Neural progenitor cell (in vitro differentiated cells): ENCODE measurements at regions not wholly inside any gene's neighbourhood (a gene's known extent, or its start where the extent isn't known, plus 50 kb on each side); places are given as distances from the start of the nearest gene placed in this dataset.

ENCODE experiments used
- DNase-seq: peaks from one replicate; pipeline ENCODE4 v3.0.0-alpha.2; 2016; ENCODE audit warnings: low spot score
- H2AFZ ChIP-seq: fragments of 200-600 bp; sonication (generic); replicated peaks from 2 replicates; pipeline ENCODE4 v1.6.1; 2016; ENCODE audit warnings: antibody characterized with exemption
- H3F3A ChIP-seq: fragments of 200-600 bp; sonication (generic); 2 replicates; pipeline ENCODE4 v1.6.1; 2016; ENCODE audit warnings: antibody characterized with exemption, low read depth
- H3K27ac ChIP-seq: fragments of 200-600 bp; sonication (generic); 2 replicates; pipeline ENCODE4 v1.5.1; 2016; ENCODE audit warnings: mild to moderate bottlenecking
- H3K27me3 ChIP-seq: fragments of 200-600 bp; sonication (generic); 2 replicates; pipeline ENCODE4 v1.6.1; 2016; ENCODE audit warnings: mild to moderate bottlenecking, moderate library complexity
- H3K36me3 ChIP-seq: fragments of 200-600 bp; sonication (generic); 2 replicates; pipeline ENCODE4 v1.5.1; 2016
- H3K4me1 ChIP-seq: fragments of 200-600 bp; sonication (generic); 2 replicates; pipeline ENCODE4 v1.6.1; 2016; ENCODE audit warnings: mixed run types
- H3K4me2 ChIP-seq: fragments of 200-600 bp; sonication (generic); 2 replicates; pipeline ENCODE4 v1.6.1; 2016
- H3K4me3 ChIP-seq: fragments of 200-600 bp; sonication (generic); 2 replicates; pipeline ENCODE4 v1.5.1; 2016
- H3K79me2 ChIP-seq: fragments of 200-600 bp; sonication (generic); 2 replicates; pipeline ENCODE4 v1.6.1; 2016; ENCODE audit warnings: low read depth
- H3K9ac ChIP-seq: fragments of 200-600 bp; sonication (generic); 2 replicates; pipeline ENCODE4 v1.6.1; 2016
- H3K9me3 ChIP-seq: fragments of 200-600 bp; sonication (generic); 2 replicates; pipeline ENCODE4 v1.5.1; 2016; ENCODE audit warnings: low read depth
- H4K20me1 ChIP-seq: fragments of 200-600 bp; sonication (generic); 2 replicates; pipeline ENCODE4 v1.6.1; 2016; ENCODE audit warnings: low read depth
- H3K27ac Mint-ChIP-seq: 3 replicates; pipeline ENCODE4 v1.8.0; 2021; ENCODE audit warnings: mixed read lengths
- H3K27me3 Mint-ChIP-seq: 2 replicates; pipeline ENCODE4 v1.8.0; 2022; ENCODE audit warnings: low read depth, mild to moderate bottlenecking, inconsistent platforms, moderate library complexity, mixed read lengths; ENCODE audit not compliant: insufficient read depth
- H3K36me3 Mint-ChIP-seq: 3 replicates; pipeline ENCODE4 v1.8.0; 2021; ENCODE audit warnings: mixed read lengths
- H3K4me1 Mint-ChIP-seq: 3 replicates; pipeline ENCODE4 v1.8.0; 2021; ENCODE audit warnings: mixed read lengths
- H3K4me3 Mint-ChIP-seq: 3 replicates; pipeline ENCODE4 v1.8.0; 2021; ENCODE audit warnings: mild to moderate bottlenecking, moderate library complexity, mixed read lengths
- H3K9me3 Mint-ChIP-seq: 3 replicates; pipeline ENCODE4 v1.8.0; 2020; ENCODE audit warnings: mixed read lengths
- CTCF ChIP-seq: fragments of 200-600 bp; sonication (generic); IDR thresholded peaks from 2 replicates; pipeline ENCODE4 v1.5.1; 2017; ENCODE audit warnings: antibody characterized with exemption, mild to moderate bottlenecking
- EZH2 ChIP-seq: fragments of 200-600 bp; sonication (generic); IDR thresholded peaks from 2 replicates; pipeline ENCODE4 v1.6.1; 2017; ENCODE audit warnings: antibody characterized with exemption, mild to moderate bottlenecking, moderate library complexity
- EZH2phosphoT487 ChIP-seq: fragments of 200-600 bp; sonication (generic); IDR thresholded peaks from 2 replicates; pipeline ENCODE4 v1.6.1; 2017; ENCODE audit warnings: antibody characterized with exemption

GRCh38 chr11:25983280-25983679, 348.6 kb upstream of the ANO3 start:
- H3K27ac ChIP-seq = no peak overlapping the region
- no peaks in the 10 kb centered on the region for H3K27me3 ChIP-seq
- H3K4me2 ChIP-seq = no peak overlapping the region
- Mint-ChIP-seq H3K36me3 (no peaks in the 10 kb centered on the region), H3K9me3 (no peaks in the 10 kb centered on the region), H3K27me3 (no peaks in the 10 kb centered on the region), H3K4me3 (no peak overlapping the region), H3K27ac (no peak overlapping the region), H3K4me1 (no peaks in the 10 kb centered on the region)
- no peaks in the 10 kb centered on the region for H3K79me2 ChIP-seq
- H3K4me1 ChIP-seq = no peaks in the 10 kb centered on the region
- DNase-seq = no peak
- no peaks in the 10 kb centered on the region for H3F3A ChIP-seq
- no peaks in the 10 kb centered on the region for H4K20me1 ChIP-seq
- no peaks in the 10 kb centered on the region for H3K9me3 ChIP-seq
- TF ChIP-seq EZH2phosphoT487 (no peak), CTCF (no peak), EZH2 (no peak)
- H2AFZ ChIP-seq = no peak overlapping the region
- H3K9ac ChIP-seq = no peak overlapping the region
- H3K4me3 ChIP-seq = no peak overlapping the region
- no peaks in the 10 kb centered on the region for H3K36me3 ChIP-seq

- Histone ChIP-seq H3K4me2 (no peak overlapping the region), H3F3A (no peaks in the 10 kb centered on the region), H3K9me3 (no peaks in the 10 kb centered on the region), H2AFZ (no peak overlapping the region), H3K4me1 (no peaks in the 10 kb centered on the region), H3K36me3 (no peaks in the 10 kb centered on the region), H3K9ac (no peak overlapping the region), H3K27ac (no peak overlapping the region), H3K27me3 (no peaks in the 10 kb centered on the region), H3K4me3 (no peak overlapping the region), H4K20me1 (no peaks in the 10 kb centered on the region), H3K79me2 (no peaks in the 10 kb centered on the region)
- Mint-ChIP-seq H3K9me3 (no peaks in the 10 kb centered on the region), H3K4me3 (no peak overlapping the region), H3K4me1 (no peaks in the 10 kb centered on the region), H3K27ac (no peak overlapping the region), H3K36me3 (no peaks in the 10 kb centered on the region), H3K27me3 (no peaks in the 10 kb centered on the region)
- TF ChIP-seq EZH2 (no peak), EZH2phosphoT487 (no peak), CTCF (no peak)
- no peak for DNase-seq
Measured at GRCh38 chr11:25988178-25988577, 343.8 kb upstream of the ANO3 start.

- Histone ChIP-seq H4K20me1 (no peaks in the 10 kb centered on the region), H3K4me3 (no peak overlapping the region), H2AFZ (no peak overlapping the region), H3F3A (no peaks in the 10 kb centered on the region), H3K4me2 (no peak overlapping the region), H3K27me3 (no peaks in the 10 kb centered on the region), H3K79me2 (no peaks in the 10 kb centered on the region), H3K9ac (no peak overlapping the region), H3K4me1 (no peaks in the 10 kb centered on the region), H3K27ac (no peak overlapping the region), H3K36me3 (no peaks in the 10 kb centered on the region), H3K9me3 (no peaks in the 10 kb centered on the region)
- no peak overlapping the region for H3K27ac Mint-ChIP-seq
- no peaks in the 10 kb centered on the region for H3K4me1 Mint-ChIP-seq
- no peaks in the 10 kb centered on the region for H3K27me3 Mint-ChIP-seq
- H3K36me3 Mint-ChIP-seq = no peaks in the 10 kb centered on the region
- DNase-seq = no peak
- TF ChIP-seq EZH2phosphoT487 (no peak), CTCF (no peak), EZH2 (no peak)
- no peak overlapping the region for H3K4me3 Mint-ChIP-seq
- no peaks in the 10 kb centered on the region for H3K9me3 Mint-ChIP-seq
Measured at GRCh38 chr11:25990406-25990805, 341.5 kb upstream of the ANO3 start.

GRCh38 chr11:25991476-25991875, 340.5 kb upstream of the ANO3 start:
- H3K9me3 ChIP-seq = no peaks in the 10 kb centered on the region
- DNase-seq = no peak
- H3K4me3 ChIP-seq = no peak overlapping the region

More at GRCh38 chr11:25991476-25991875, 340.5 kb upstream of the ANO3 start:
- Mint-ChIP-seq H3K4me3 (no peak overlapping the region), H3K36me3 (no peaks in the 10 kb centered on the region), H3K4me1 (no peaks in the 10 kb centered on the region), H3K27ac (no peak overlapping the region), H3K9me3 (no peaks in the 10 kb centered on the region), H3K27me3 (no peaks in the 10 kb centered on the region)
- Histone ChIP-seq H3K4me2 (no peak overlapping the region), H3K27ac (no peak overlapping the region), H4K20me1 (no peaks in the 10 kb centered on the region), H3K27me3 (no peaks in the 10 kb centered on the region), H3K36me3 (no peaks in the 10 kb centered on the region), H3K9ac (no peak overlapping the region), H2AFZ (no peak overlapping the region), H3K79me2 (no peaks in the 10 kb centered on the region), H3K4me1 (no peaks in the 10 kb centered on the region), H3F3A (no peaks in the 10 kb centered on the region)
- no peak for TF ChIP-seq EZH2phosphoT487
- TF ChIP-seq EZH2 = no peak
- TF ChIP-seq CTCF = no peak
